ENCODE measurements at regions not wholly inside any gene's neighbourhood (a gene's known extent, or its start where the extent isn't known, plus 50 kb on each side); places are given as distances from the start of the nearest gene placed in this dataset.

- TF ChIP-seq CTCF (IDR thresholded peaks at IDR 0.05; ENCODE audit: insufficient read depth, low read depth, low read length) (no peak), EZH2 (IDR thresholded peaks at IDR 0.05; ENCODE audit: insufficient read depth, low read length) (no peak)
Measured at GRCh38 chr5:87807783-87808182, 395.1 kb upstream of the CCNH start.
